CD14-positive monocyte (primary cell): ENCODE measurements at regions not wholly inside any gene's neighbourhood (a gene's known extent, or its start where the extent isn't known, plus 50 kb on each side); places are given as distances from the start of the nearest gene placed in this dataset.

Source experiments
- DNase-seq, 3 donors: peaks; one replicate each; pipeline ENCODE4 v3.0.0-alpha.2; 2011 to 2022
- H2AFZ ChIP-seq: 2 replicates; pipeline ENCODE4 v1.6.0; 2012; ENCODE audit warnings: mild to moderate bottlenecking, low read depth, low read length, inconsistent platforms; ENCODE audit not compliant: insufficient read depth, poor library complexity, severe bottlenecking
- H3K27ac ChIP-seq, 2 donors: 1 replicate in 1 of 2; 2 replicates in 1 of 2; pipeline ENCODE4 v1.5.1; 2012 to 2013; ENCODE audit warnings: low read length in 2 of 2, control low read depth in 1 of 2, inconsistent platforms in 1 of 2, low read depth in 1 of 2, mild to moderate bottlenecking in 1 of 2
- H3K27me3 ChIP-seq, 2 donors: one replicate each; pipeline versions ENCODE4 v1.6.0 to v1.6.1; 2011 to 2013; ENCODE audit warnings: low read length in 2 of 2; ENCODE audit not compliant: control insufficient read depth in 2 of 2, insufficient read depth in 2 of 2
- H3K36me3 ChIP-seq, 2 donors: replicated peaks in 1 of 2; 1 replicate in 1 of 2; 2 replicates in 1 of 2; pipeline versions ENCODE4 v1.5.1 to v1.6.1; 2012 to 2013; ENCODE audit warnings: low read length in 2 of 2, control low read depth in 1 of 2, inconsistent platforms in 1 of 2, mild to moderate bottlenecking in 1 of 2; ENCODE audit not compliant: insufficient read depth in 2 of 2, control insufficient read depth in 1 of 2
- H3K4me1 ChIP-seq, 2 donors: 1 replicate in 1 of 2; 2 replicates in 1 of 2; pipeline versions ENCODE4 v1.5.1 to v1.6.1; 2012 to 2013; ENCODE audit warnings: low read length in 2 of 2, control low read depth in 1 of 2, inconsistent platforms in 1 of 2, mild to moderate bottlenecking in 1 of 2, moderate library complexity in 1 of 2; ENCODE audit not compliant: insufficient read depth in 2 of 2, control insufficient read depth in 1 of 2
- H3K4me2 ChIP-seq: replicated peaks from 2 replicates; pipeline ENCODE3; 2012; ENCODE audit warnings: low read length, moderate library complexity, mild to moderate bottlenecking; ENCODE audit not compliant: poor library complexity, severe bottlenecking; ENCODE audit errors: extremely low read depth
- H3K4me3 ChIP-seq, 3 experiments: fragments of 200-600 bp in 1 of 3; sonication (generic) in 1 of 3; replicated peaks in 1 of 3; 1 replicate in 2 of 3; 2 replicates in 1 of 3; pipeline ENCODE4 v1.5.1; 2011 to 2013; ENCODE audit warnings: low read length in 3 of 3, mild to moderate bottlenecking in 3 of 3, control low read depth in 2 of 3, low read depth in 2 of 3, inconsistent platforms in 1 of 3, moderate library complexity in 1 of 3
- H3K79me2 ChIP-seq: 2 replicates; pipeline ENCODE4 v1.6.0; 2012; ENCODE audit warnings: mild to moderate bottlenecking, control low read depth, inconsistent platforms, low read length, moderate library complexity; ENCODE audit not compliant: insufficient read depth
- H3K9ac ChIP-seq: 2 replicates; pipeline ENCODE4 v1.6.0; 2017; ENCODE audit warnings: low read length, mild to moderate bottlenecking; ENCODE audit not compliant: insufficient read depth, poor library complexity, severe bottlenecking
- H3K9me3 ChIP-seq, 2 donors: replicated peaks in 1 of 2; 1 replicate in 1 of 2; 2 replicates in 1 of 2; pipeline versions ENCODE4 v1.5.1 to v1.6.1; 2012 to 2013; ENCODE audit warnings: low read length in 2 of 2, control low read depth in 1 of 2; ENCODE audit not compliant: control insufficient read depth in 1 of 2, insufficient read depth in 1 of 2
- H4K20me1 ChIP-seq: 2 replicates; pipeline ENCODE4 v1.6.0; 2012; ENCODE audit warnings: mild to moderate bottlenecking, low read length, control low read depth, moderate library complexity; ENCODE audit not compliant: insufficient read depth
- H3K27ac Mint-ChIP-seq, 7 donors: one replicate each; pipeline ENCODE4 v1.8.0; 2020; ENCODE audit warnings: mild to moderate bottlenecking in 7 of 7, mixed read lengths in 7 of 7, moderate library complexity in 6 of 7, inconsistent platforms in 2 of 7
- H3K27me3 Mint-ChIP-seq, 3 donors: one replicate each; pipeline ENCODE4 v1.8.0; 2021 to 2022; ENCODE audit warnings: low read depth in 3 of 3, mild to moderate bottlenecking in 3 of 3, mixed read lengths in 3 of 3, moderate library complexity in 3 of 3, inconsistent platforms in 1 of 3
- H3K36me3 Mint-ChIP-seq, 2 donors: one replicate each; pipeline ENCODE4 v1.8.0; 2020; ENCODE audit warnings: mixed read lengths in 2 of 2, inconsistent platforms in 1 of 2, mild to moderate bottlenecking in 1 of 2
- H3K4me1 Mint-ChIP-seq: one replicate; pipeline ENCODE4 v1.8.0; 2020; ENCODE audit warnings: mild to moderate bottlenecking, mixed read lengths
- H3K4me3 Mint-ChIP-seq, 2 donors: one replicate each; pipeline ENCODE4 v1.8.0; 2020; ENCODE audit warnings: mild to moderate bottlenecking in 2 of 2, mixed read lengths in 2 of 2, moderate library complexity in 1 of 2
- H3K9me3 Mint-ChIP-seq, 7 donors: one replicate each; pipeline ENCODE4 v1.8.0; 2020 to 2022; ENCODE audit warnings: mixed read lengths in 7 of 7, mild to moderate bottlenecking in 6 of 7, moderate library complexity in 6 of 7, inconsistent platforms in 2 of 7
- WGBS: methylation state at CpG from one replicate; pipeline ENCODE4 v1.1.5; 2013; ENCODE audit warnings: missing lambda C conversion rate; ENCODE audit not compliant: insufficient coverage; 5-methylcytosine and 5-hydroxymethylcytosine counted together
- intact Hi-C, 2 donors: fragments of 100-400 bp; cut with micrococcal nuclease; formaldehyde crosslinking; loops; one replicate each; pipeline versions ENCODE4 v1.15.0 to v1.15.1; 2023
- TF ChIP-seq, protein P1 (sequence below): fragments of 200-600 bp; IDR thresholded peaks from one replicate; pipeline ENCODE4 v1.8.0; 2022; ENCODE audit warnings: antibody characterized with exemption, mild to moderate bottlenecking

DNA sequence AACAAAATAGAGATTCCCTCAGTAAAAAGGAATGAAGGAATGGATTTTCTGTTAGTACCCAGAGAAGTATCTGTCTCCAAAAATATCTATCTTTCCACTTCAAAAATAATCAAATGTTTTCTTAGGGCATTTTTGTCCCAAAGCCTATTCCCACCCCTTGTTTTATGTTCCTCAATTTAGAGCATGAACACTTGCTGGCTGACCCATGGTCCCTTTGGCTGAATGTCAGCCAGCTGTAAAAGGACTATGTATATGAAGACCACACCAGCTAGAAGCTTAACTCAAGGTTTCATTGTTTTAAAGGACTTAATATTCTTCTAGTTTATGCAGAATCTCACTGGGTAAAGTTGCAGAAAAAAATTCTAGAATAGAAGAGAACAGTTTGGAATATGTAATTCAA, 931.2 kb downstream of the MCTP2 start:
- Histone ChIP-seq H3K4me1 (no peaks in the 10 kb centered on the region), H3K36me3 (no peaks in the 10 kb centered on the region), H3K27ac (no peak overlapping the region), H2AFZ (no peak overlapping the region), H3K4me2 (no peak overlapping the region), H3K9ac (no peak overlapping the region), H3K79me2 (no peaks in the 10 kb centered on the region), H4K20me1 (no peaks in the 10 kb centered on the region), H3K4me3 (no peak overlapping the region), H3K9me3 (no peaks in the 10 kb centered on the region), H3K27me3 (no peaks in the 10 kb centered on the region)
- H3K4me3 Mint-ChIP-seq: no peak overlapping the region
- H3K4me1 Mint-ChIP-seq: no peaks in the 10 kb centered on the region
- no peak overlapping the region for H3K27ac Mint-ChIP-seq
- no peaks in the 10 kb centered on the region for H3K36me3 Mint-ChIP-seq
- peaks cover 0 to 5% (median 0%) of the 10 kb centered on the region in 7 donors for H3K9me3 Mint-ChIP-seq
- no peak for DNase-seq
- H3K27me3 Mint-ChIP-seq: peaks cover 0 to 4% (median 1%) of the 10 kb centered on the region in 3 donors
- TF ChIP-seq, protein P1, sequence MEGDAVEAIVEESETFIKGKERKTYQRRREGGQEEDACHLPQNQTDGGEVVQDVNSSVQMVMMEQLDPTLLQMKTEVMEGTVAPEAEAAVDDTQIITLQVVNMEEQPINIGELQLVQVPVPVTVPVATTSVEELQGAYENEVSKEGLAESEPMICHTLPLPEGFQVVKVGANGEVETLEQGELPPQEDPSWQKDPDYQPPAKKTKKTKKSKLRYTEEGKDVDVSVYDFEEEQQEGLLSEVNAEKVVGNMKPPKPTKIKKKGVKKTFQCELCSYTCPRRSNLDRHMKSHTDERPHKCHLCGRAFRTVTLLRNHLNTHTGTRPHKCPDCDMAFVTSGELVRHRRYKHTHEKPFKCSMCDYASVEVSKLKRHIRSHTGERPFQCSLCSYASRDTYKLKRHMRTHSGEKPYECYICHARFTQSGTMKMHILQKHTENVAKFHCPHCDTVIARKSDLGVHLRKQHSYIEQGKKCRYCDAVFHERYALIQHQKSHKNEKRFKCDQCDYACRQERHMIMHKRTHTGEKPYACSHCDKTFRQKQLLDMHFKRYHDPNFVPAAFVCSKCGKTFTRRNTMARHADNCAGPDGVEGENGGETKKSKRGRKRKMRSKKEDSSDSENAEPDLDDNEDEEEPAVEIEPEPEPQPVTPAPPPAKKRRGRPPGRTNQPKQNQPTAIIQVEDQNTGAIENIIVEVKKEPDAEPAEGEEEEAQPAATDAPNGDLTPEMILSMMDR: no peak
- intact Hi-C loops: no loop called here

DNA sequence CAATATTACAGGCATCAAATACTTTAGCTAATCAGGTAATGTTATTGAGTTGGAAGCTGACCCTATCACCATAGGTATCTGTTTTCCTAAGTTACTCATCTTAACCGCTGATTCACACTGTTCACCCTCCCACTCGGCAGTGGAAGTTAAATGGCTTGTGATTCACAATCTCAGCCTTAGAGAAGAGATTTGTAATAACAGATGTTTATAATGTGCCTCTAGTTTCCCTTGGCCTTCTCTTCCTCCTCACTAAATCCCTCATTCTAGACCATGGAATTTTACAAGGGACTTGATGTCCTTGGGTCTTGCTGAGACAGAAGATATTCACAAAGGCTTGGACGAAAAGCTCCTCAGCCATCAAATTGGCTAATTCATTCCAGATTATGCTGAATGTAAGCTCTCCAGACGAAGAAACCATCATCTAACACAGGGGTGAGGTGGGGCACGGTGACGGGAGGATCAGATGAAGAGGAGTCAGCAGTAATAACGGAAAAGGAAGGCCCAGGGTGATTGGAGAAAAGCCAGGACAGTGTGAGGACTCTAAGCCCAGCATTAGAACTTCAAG, 931.7 kb downstream of the MCTP2 start:
- Histone ChIP-seq H3K27ac (no peak overlapping the region), H2AFZ (no peak overlapping the region), H3K27me3 (no peaks in the 10 kb centered on the region), H3K9ac (no peak overlapping the region), H3K4me3 (no peak overlapping the region), H4K20me1 (no peaks in the 10 kb centered on the region), H3K4me2 (no peak overlapping the region), H3K4me1 (no peaks in the 10 kb centered on the region), H3K79me2 (no peaks in the 10 kb centered on the region), H3K9me3 (no peaks in the 10 kb centered on the region), H3K36me3 (no peaks in the 10 kb centered on the region)
- H3K27ac Mint-ChIP-seq: no peak overlapping the region
- no peaks in the 10 kb centered on the region for H3K4me1 Mint-ChIP-seq
- WGBS: 71% methylated on average over 1 of the region's 7 CpGs
- no peak for DNase-seq
- H3K36me3 Mint-ChIP-seq: no peaks in the 10 kb centered on the region
- peaks cover 0 to 4% (median 1%) of the 10 kb centered on the region in 3 donors for H3K27me3 Mint-ChIP-seq
- peaks cover 0 to 5% (median 0%) of the 10 kb centered on the region in 7 donors for H3K9me3 Mint-ChIP-seq
- intact Hi-C loops: no loop called here
- TF ChIP-seq, protein P1: no peak
- H3K4me3 Mint-ChIP-seq: no peak overlapping the region
